ENCODE measurements at regions not wholly inside any gene's neighbourhood (a gene's known extent, or its start where the extent isn't known, plus 50 kb on each side); places are given as distances from the start of the nearest gene placed in this dataset.
"Not testable (repeated sequence)": the region's sequence is repeated elsewhere in the genome, so short reads cannot be mapped to it uniquely, and the experiment has no call there.

DNA sequence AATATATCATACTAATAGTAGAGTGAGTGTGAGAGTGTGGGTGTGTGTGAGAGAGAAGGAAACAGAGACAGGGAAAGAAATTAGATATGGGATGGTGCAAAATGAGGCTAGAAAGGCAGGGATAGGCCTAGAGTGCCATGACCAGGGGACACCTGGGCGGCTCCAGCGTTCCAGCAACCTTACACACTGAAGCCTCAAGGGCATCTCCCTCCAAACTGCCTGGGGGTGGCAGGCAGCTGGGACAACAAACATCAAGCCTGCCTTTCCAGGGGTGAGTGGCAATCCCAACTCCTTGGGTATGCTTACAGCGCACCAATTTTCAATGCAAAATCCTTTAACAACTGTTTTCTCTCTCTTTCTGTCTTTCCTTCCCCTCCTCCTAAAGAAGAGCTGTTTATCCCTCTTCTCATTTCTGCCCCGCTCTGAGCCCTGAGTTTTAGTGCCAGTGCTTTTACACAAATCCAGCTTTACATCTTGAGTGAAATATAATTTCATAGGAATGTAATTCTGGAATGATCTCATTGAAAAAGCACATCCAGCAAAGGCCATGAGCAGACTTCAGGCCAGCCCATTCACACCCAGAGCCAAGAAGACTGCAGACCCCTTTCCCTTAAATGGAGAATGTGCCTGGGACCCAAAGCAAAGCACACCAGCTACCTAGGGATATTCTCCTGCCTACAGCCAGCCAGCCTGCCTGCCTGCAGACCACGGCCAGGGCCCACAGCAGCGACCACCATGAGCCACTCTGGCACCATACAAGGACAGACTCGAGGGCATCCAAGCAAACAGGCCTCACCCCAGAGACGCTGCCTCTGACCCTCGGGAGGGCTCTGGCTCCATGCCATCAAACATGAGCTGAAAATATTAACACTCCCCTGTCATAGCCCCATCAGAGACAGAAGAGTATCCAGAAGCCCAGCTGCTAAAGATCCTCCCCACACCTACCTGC, 90.3 kb downstream of the RPL27A start:
- intact Hi-C loops (cut with DNase I): no loop called here
- peak overlapping the region; percentile 1 to 39 (median 26) for H3K4me3 ChIP-seq
- no peak for TF ChIP-seq POLR2A (IDR thresholded peaks at IDR 0.05)
- TF ChIP-seq, protein P1, sequence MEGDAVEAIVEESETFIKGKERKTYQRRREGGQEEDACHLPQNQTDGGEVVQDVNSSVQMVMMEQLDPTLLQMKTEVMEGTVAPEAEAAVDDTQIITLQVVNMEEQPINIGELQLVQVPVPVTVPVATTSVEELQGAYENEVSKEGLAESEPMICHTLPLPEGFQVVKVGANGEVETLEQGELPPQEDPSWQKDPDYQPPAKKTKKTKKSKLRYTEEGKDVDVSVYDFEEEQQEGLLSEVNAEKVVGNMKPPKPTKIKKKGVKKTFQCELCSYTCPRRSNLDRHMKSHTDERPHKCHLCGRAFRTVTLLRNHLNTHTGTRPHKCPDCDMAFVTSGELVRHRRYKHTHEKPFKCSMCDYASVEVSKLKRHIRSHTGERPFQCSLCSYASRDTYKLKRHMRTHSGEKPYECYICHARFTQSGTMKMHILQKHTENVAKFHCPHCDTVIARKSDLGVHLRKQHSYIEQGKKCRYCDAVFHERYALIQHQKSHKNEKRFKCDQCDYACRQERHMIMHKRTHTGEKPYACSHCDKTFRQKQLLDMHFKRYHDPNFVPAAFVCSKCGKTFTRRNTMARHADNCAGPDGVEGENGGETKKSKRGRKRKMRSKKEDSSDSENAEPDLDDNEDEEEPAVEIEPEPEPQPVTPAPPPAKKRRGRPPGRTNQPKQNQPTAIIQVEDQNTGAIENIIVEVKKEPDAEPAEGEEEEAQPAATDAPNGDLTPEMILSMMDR (IDR thresholded peaks at IDR 0.05): no peak

DNA sequence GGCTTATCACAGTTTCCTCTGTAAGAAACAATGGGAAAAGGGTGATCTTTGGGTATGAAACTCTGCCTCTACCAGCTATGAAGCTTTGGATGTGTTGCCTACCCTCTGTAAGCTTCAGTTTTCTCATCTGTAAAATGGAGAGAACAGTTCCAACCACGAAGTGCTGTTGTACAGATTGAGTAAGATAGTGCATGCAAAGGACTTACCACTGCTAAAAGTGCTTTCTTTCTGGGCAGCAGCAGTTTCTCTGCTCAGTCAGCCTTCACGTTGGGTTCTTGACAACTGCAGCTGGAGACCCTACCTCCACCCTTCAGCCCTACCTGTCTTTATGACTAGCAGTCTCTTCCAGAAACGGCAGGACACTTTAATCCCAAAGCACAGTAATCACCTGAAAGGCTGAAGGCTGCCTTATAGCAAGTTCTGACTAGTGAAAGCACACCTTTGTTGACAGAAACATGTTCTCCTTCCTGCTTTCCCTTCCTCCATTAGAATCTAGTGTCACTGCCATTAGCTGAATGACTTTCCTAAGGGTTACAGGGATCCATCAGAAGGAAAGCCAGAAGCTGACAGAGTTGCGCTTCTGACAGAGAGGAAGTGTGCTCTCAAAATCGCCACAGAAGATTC, 91.4 kb downstream of the RPL27A start:
- Histone ChIP-seq H3K4me3 (peak overlapping the region; percentile 1 to 39 (median 26)), H3K4me1 (peaks cover 43 to 99% (median 83%) of the 10 kb centered on the region in 3 donors), H3K27ac (peak overlapping the region; percentile 84 to 93 (median 86)), H3K36me3 (no peaks in the 10 kb centered on the region), H3K9me3 (no peaks in the 10 kb centered on the region), H3K27me3 (no peaks in the 10 kb centered on the region)
- peak in 1 of 4 donors; percentile 16 for TF ChIP-seq POLR2A (IDR thresholded peaks at IDR 0.05)
- TF ChIP-seq, protein P1 (IDR thresholded peaks at IDR 0.05): no peak
- no peak for DNase-seq
- intact Hi-C loops (cut with DNase I): no loop called here
- WGBS, 2 donors: 27 to 29% methylated on average over 5 of the region's 5 CpGs

More for the DNA sequence above, 90.3 kb downstream of the RPL27A start:
- Histone ChIP-seq H3K36me3 (no peaks in the 10 kb centered on the region), H3K4me1 (peaks cover 41 to 99% (median 83%) of the 10 kb centered on the region in 3 donors), H3K27me3 (no peaks in the 10 kb centered on the region), H3K9me3 (no peaks in the 10 kb centered on the region), H3K27ac (peak overlapping the region; percentile 84 to 93 (median 86))
- WGBS, 2 donors: 54 to 59% methylated on average over 4 to 6 of the region's 9 CpGs
- no peak for DNase-seq

DNA sequence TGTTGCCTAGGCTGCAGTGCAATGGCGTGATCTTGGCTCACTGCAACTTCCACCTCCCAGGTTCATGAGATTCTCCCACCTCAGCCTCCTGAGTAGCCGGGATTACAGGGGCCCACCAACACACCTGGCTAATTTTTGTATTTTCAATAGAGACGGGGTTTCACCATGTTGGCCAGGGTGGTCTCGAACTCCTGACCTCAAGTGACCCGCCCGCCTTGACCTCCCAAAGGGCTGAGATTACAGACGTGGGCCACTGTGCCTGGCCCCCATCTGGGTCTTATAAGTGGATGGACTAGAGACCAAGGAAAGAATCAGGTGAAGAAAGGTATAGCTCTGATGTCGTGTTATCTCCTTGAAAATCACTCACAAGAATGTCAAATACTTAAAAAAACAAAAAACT, 92.3 kb downstream of the RPL27A start:
- H3K27me3 ChIP-seq; DNase-seq; H3K4me3 ChIP-seq; H3K36me3 ChIP-seq; intact Hi-C loops (cut with DNase I); H3K9me3 ChIP-seq: not testable (repeated sequence)
- Histone ChIP-seq H3K27ac (peak overlapping the region; percentile 84 to 93 (median 86)), H3K4me1 (peaks cover 43 to 99% (median 87%) of the 10 kb centered on the region in 3 donors)
- WGBS, 2 donors: 82 to 87% methylated on average over 5 to 6 of the region's 8 CpGs

DNA sequence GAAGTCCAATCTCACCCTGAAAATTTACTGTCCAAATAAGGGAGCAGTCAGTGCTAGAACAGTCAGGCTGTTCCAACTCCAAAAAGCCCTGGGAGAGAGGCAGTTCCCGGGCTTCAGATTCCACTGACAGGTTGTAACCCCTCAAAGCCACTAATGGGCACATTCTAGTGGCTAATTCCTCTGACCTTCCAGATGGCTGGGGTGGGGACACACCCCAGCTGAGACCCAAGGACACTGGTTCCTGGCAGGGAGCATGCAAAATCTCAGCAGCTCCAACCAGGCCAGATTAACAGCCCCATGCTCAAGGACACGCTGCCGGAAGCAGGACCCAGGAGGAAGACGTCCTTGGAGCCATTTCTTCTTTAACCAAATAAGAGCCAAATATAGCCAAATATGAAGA, 92.7 kb downstream of the RPL27A start:
- no peaks in the 10 kb centered on the region for H3K36me3 ChIP-seq
- H3K27me3 ChIP-seq: no peaks in the 10 kb centered on the region
- H3K27ac ChIP-seq: peak overlapping the region in 3 of 4 donors; percentile 84 to 93 (median 86)
- WGBS, 2 donors: 68 to 72% methylated on average over 4 of the region's 4 CpGs
- no peak for DNase-seq
- no peaks in the 10 kb centered on the region for H3K9me3 ChIP-seq
- no peak overlapping the region for H3K4me3 ChIP-seq
- intact Hi-C loops (cut with DNase I): no loop called here
- TF ChIP-seq, protein P1 (IDR thresholded peaks at IDR 0.05): no peak
- no peak for TF ChIP-seq POLR2A (IDR thresholded peaks at IDR 0.05)
- peaks cover 43 to 99% (median 84%) of the 10 kb centered on the region in 3 donors for H3K4me1 ChIP-seq

DNA sequence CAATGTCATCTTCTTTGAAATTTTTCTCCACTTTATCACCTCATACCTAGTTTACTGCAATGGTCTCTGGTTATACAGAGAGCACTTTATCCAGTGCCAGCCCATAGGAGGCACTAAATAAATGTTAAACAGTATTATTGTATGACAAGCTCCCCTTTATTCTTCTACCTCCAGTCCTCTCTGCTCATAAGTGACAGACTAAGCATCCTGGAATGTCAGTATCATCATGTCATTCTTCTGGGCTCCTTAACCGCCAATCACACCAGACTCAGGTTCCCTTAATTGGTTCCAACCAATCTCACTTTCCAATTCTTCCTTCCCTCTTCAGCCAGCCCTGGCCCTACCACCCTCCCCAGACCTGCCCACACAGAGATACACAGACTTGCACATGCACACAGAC, 93.1 kb downstream of the RPL27A start:
- WGBS, 2 donors: 83% methylated on average over 1 of the region's 1 CpG
- intact Hi-C loops (cut with DNase I): no loop called here
- Histone ChIP-seq H3K36me3 (no peaks in the 10 kb centered on the region), H3K27me3 (no peaks in the 10 kb centered on the region), H3K4me3 (no peak overlapping the region), H3K9me3 (no peaks in the 10 kb centered on the region), H3K4me1 (peaks cover 43 to 97% (median 82%) of the 10 kb centered on the region in 3 donors), H3K27ac (peak overlapping the region in 3 of 4 donors; percentile 84 to 93 (median 86))
- no peak for TF ChIP-seq POLR2A (IDR thresholded peaks at IDR 0.05)
- TF ChIP-seq, protein P1 (IDR thresholded peaks at IDR 0.05): no peak
- no peak for DNase-seq
